Chondrocyte (in vitro differentiated cells): ENCODE measurements at regions not wholly inside any gene's neighbourhood (a gene's known extent, or its start where the extent isn't known, plus 50 kb on each side); places are given as distances from the start of the nearest gene placed in this dataset.

ENCODE experiments used
- DNase-seq: peaks from one replicate; pipeline ENCODE4 v3.0.0; 2021; ENCODE audit warnings: mixed read lengths, low spot score
- H3K27ac Mint-ChIP-seq: one replicate; pipeline ENCODE4 v1.8.0; 2021; ENCODE audit warnings: mild to moderate bottlenecking, moderate library complexity, mixed read lengths; ENCODE audit not compliant: unreplicated experiment
- H3K27me3 Mint-ChIP-seq: 2 replicates; pipeline ENCODE4 v1.8.0; 2021; ENCODE audit warnings: low read depth, mixed read lengths
- H3K36me3 Mint-ChIP-seq: 2 replicates; pipeline ENCODE4 v1.8.0; 2021; ENCODE audit warnings: low read depth, mixed read lengths
- H3K4me1 Mint-ChIP-seq: 2 replicates; pipeline ENCODE4 v1.8.0; 2021; ENCODE audit warnings: low read depth, mild to moderate bottlenecking, mixed read lengths
- H3K4me3 Mint-ChIP-seq: one replicate; pipeline ENCODE4 v1.8.0; 2021; ENCODE audit warnings: mild to moderate bottlenecking, moderate library complexity, mixed read lengths; ENCODE audit not compliant: unreplicated experiment
- H3K9me3 Mint-ChIP-seq: 2 replicates; pipeline ENCODE4 v1.8.0; 2021; ENCODE audit warnings: low read depth, mixed read lengths
- CTCF ChIP-seq: fragments of 200-600 bp; sonication (generic); IDR thresholded peaks from 2 replicates; pipeline ENCODE4 v1.5.0; 2021; ENCODE audit warnings: antibody characterized with exemption, mild to moderate bottlenecking, moderate library complexity

GRCh38 chr9:79264511-79265355, 307.0 kb upstream of the TLE4 start:
- no peak for DNase-seq
- Mint-ChIP-seq H3K36me3 (no peaks in the 10 kb centered on the region), H3K4me1 (peaks cover 7% of the 10 kb centered on the region), H3K4me3 (no peak overlapping the region), H3K9me3 (peaks cover 5% of the 10 kb centered on the region), H3K27me3 (no peaks in the 10 kb centered on the region), H3K27ac (no peak overlapping the region)
- TF ChIP-seq CTCF, result no peak

- no peaks in the 10 kb centered on the region for H3K27me3 Mint-ChIP-seq
- no peak overlapping the region for H3K4me3 Mint-ChIP-seq
- peaks cover 5% of the 10 kb centered on the region for H3K9me3 Mint-ChIP-seq
- no peak for TF ChIP-seq CTCF
- DNase-seq, result no peak
- no peak overlapping the region for H3K27ac Mint-ChIP-seq
- peaks cover 7% of the 10 kb centered on the region for H3K4me1 Mint-ChIP-seq
- no peaks in the 10 kb centered on the region for H3K36me3 Mint-ChIP-seq
These were observed 304.8 kb upstream of the TLE4 start for GRCh38 chr9:79266986-79267385.

- H3K9me3 Mint-ChIP-seq, result no peaks in the 10 kb centered on the region
- no peak for DNase-seq
- no peak for TF ChIP-seq CTCF
- H3K27ac Mint-ChIP-seq, result no peak overlapping the region
- peaks cover 7% of the 10 kb centered on the region for H3K4me1 Mint-ChIP-seq
- no peak overlapping the region for H3K4me3 Mint-ChIP-seq
- H3K36me3 Mint-ChIP-seq, result no peaks in the 10 kb centered on the region
- no peaks in the 10 kb centered on the region for H3K27me3 Mint-ChIP-seq
These were observed 303.0 kb upstream of the TLE4 start for GRCh38 chr9:79268806-79269205.

GRCh38 chr9:79273311-79273710, 298.5 kb upstream of the TLE4 start:
- Mint-ChIP-seq H3K9me3 (no peaks in the 10 kb centered on the region), H3K36me3 (no peaks in the 10 kb centered on the region)
- no peak for TF ChIP-seq CTCF

GRCh38 chr9:79279356-79279755, 292.4 kb upstream of the TLE4 start:
- H3K9me3 Mint-ChIP-seq, result no peaks in the 10 kb centered on the region
- no peak for DNase-seq
- H3K27me3 Mint-ChIP-seq, result no peaks in the 10 kb centered on the region
- TF ChIP-seq CTCF, result no peak
- no peaks in the 10 kb centered on the region for H3K36me3 Mint-ChIP-seq
- H3K27ac Mint-ChIP-seq, result no peak overlapping the region
- no peak overlapping the region for H3K4me3 Mint-ChIP-seq
- no peaks in the 10 kb centered on the region for H3K4me1 Mint-ChIP-seq

More at GRCh38 chr9:79273311-79273710, 298.5 kb upstream of the TLE4 start:
- H3K27me3 Mint-ChIP-seq, result no peaks in the 10 kb centered on the region
- no peak for DNase-seq
- no peak overlapping the region for H3K4me3 Mint-ChIP-seq
- no peak overlapping the region for H3K27ac Mint-ChIP-seq
- H3K4me1 Mint-ChIP-seq, result no peaks in the 10 kb centered on the region
